PFSK-1 (cell line): ENCODE measurements at regions not wholly inside any gene's neighbourhood (a gene's known extent, or its start where the extent isn't known, plus 50 kb on each side); places are given as distances from the start of the nearest gene placed in this dataset.

Source experiments
- FOXP2 ChIP-seq: optimal IDR thresholded peaks from 2 replicates; pipeline ENCODE3; 2011; ENCODE audit warnings: borderline replicate concordance, control low read depth, inconsistent platforms; ENCODE audit not compliant: insufficient read depth; ENCODE audit errors: extremely low read length, extremely low read depth
- POLR2AphosphoS5 ChIP-seq: IDR thresholded peaks from 2 replicates; pipeline ENCODE4 v1.6.1; 2012; ENCODE audit warnings: low read depth, mild to moderate bottlenecking, control low read depth, low read length, moderate library complexity
- REST ChIP-seq, 2 experiments: IDR thresholded peaks; 2 replicates each; pipeline versions ENCODE4 v1.6.1 to v1.8.0; 2011 to 2012; ENCODE audit warnings: low read depth in 2 of 2, low read length in 2 of 2, control low read depth in 1 of 2, inconsistent platforms in 1 of 2, mild to moderate bottlenecking in 1 of 2, moderate library complexity in 1 of 2; ENCODE audit not compliant: insufficient read depth in 1 of 2
- SIN3A ChIP-seq: IDR thresholded peaks from 2 replicates; pipeline ENCODE4 v1.6.1; 2012; ENCODE audit warnings: mild to moderate bottlenecking, low read length, moderate library complexity, borderline replicate concordance; ENCODE audit not compliant: insufficient read depth
- TAF1 ChIP-seq: IDR thresholded peaks from 2 replicates; pipeline ENCODE4 v1.6.1; 2012; ENCODE audit warnings: low read length, control low read depth, borderline replicate concordance; ENCODE audit not compliant: insufficient read depth

GRCh38 chr5:58260243-58260642 lies 199.6 kb downstream of the PLK2 start:
- no peak for TF ChIP-seq SIN3A
- TF ChIP-seq TAF1, result no peak
- no peak for TF ChIP-seq POLR2AphosphoS5
- TF ChIP-seq REST (IDR thresholded peaks at IDR 0.05; ENCODE audit: insufficient read depth in 1 of 2, low read depth in 2 of 2, low read length in 2 of 2), result no peak
- no peak for TF ChIP-seq FOXP2
